Sigmoid colon (tissue), 6 donors: ENCODE measurements at regions not wholly inside any gene's neighbourhood (a gene's known extent, or its start where the extent isn't known, plus 50 kb on each side); places are given as distances from the start of the nearest gene placed in this dataset.

Experiments used
- DNase-seq: peaks from one replicate; pipeline ENCODE4 v3.0.0-alpha.2; 2019
- H3K27ac ChIP-seq, 4 donors: fragments of 200-600 bp; sonication (generic); one replicate each; pipeline ENCODE4 v1.5.1; 2016 to 2019; ENCODE audit warnings: mild to moderate bottlenecking in 1 of 4
- H3K27me3 ChIP-seq, 3 donors: fragments of 200-600 bp; sonication (generic); one replicate each; pipeline ENCODE4 v1.5.1; 2019; ENCODE audit warnings: mild to moderate bottlenecking in 1 of 3
- H3K36me3 ChIP-seq, 4 donors: fragments of 200-600 bp; sonication (generic); one replicate each; pipeline ENCODE4 v1.5.1; 2016 to 2019
- H3K4me1 ChIP-seq, 4 donors: fragments of 200-600 bp; sonication (generic); one replicate each; pipeline ENCODE4 v1.5.1; 2017 to 2019
- H3K4me3 ChIP-seq, 4 donors: fragments of 200-600 bp; sonication (generic); one replicate each; pipeline ENCODE4 v1.5.1; 2017 to 2019; ENCODE audit warnings: mild to moderate bottlenecking in 2 of 4, moderate library complexity in 1 of 4
- H3K9me3 ChIP-seq, 4 donors: fragments of 200-600 bp in 3 of 4; sonication (generic) in 3 of 4; one replicate each; pipeline versions ENCODE4 v1.5.1 to v1.6.1; 2013 to 2019
- CTCF ChIP-seq, 4 experiments: fragments of 450-650 bp in 3 of 4; fragments of 200-600 bp in 1 of 4; IDR thresholded peaks; one replicate each; pipeline ENCODE4 v1.5.1; 2016 to 2019; ENCODE audit warnings: antibody characterized with exemption in 4 of 4, mild to moderate bottlenecking in 3 of 4, moderate library complexity in 2 of 4
- EP300 ChIP-seq, 4 donors: sonication (generic); formaldehyde crosslinking; IDR thresholded peaks; one replicate each; pipeline ENCODE4 v1.6.1; 2017; ENCODE audit warnings: antibody characterized with exemption in 4 of 4
- POLR2A ChIP-seq, 2 donors: fragments of 450-650 bp; IDR thresholded peaks; one replicate each; pipeline ENCODE4 v1.6.1; 2016; ENCODE audit warnings: antibody characterized with exemption in 2 of 2, mild to moderate bottlenecking in 2 of 2, moderate library complexity in 2 of 2
- POLR2AphosphoS5 ChIP-seq, 4 donors: sonication (generic); formaldehyde crosslinking; IDR thresholded peaks; one replicate each; pipeline ENCODE4 v1.6.1; 2017; ENCODE audit warnings: antibody characterized with exemption in 4 of 4
- WGBS, 2 donors: extraction: QIAGEN DNeasy Blood & Tissue Kit; methylation state at CpG; one replicate each; pipeline ENCODE4 v1.1.7; 2013; 5-methylcytosine and 5-hydroxymethylcytosine counted together
- intact Hi-C: fragments of 100-400 bp; cut with DNase I; formaldehyde crosslinking; loops from one replicate; pipeline ENCODE4 v1.15.1; 2023
- donor health status: healthy with polysubstance abuse.
- donor health status: healthy.

GRCh38 chrX:26747877-26748276 is 531.9 kb downstream of the MAGEB5 start:
- no peak for DNase-seq
- no peaks in the 10 kb centered on the region for H3K27me3 ChIP-seq
- WGBS, 2 donors = 87 to 90% methylated on average over 12 of the region's 12 CpGs
- TF ChIP-seq CTCF (IDR thresholded peaks at IDR 0.05) = no peak
- TF ChIP-seq EP300 (IDR thresholded peaks at IDR 0.05) = no peak
- no peak for TF ChIP-seq POLR2AphosphoS5 (IDR thresholded peaks at IDR 0.05)
- no peak for TF ChIP-seq POLR2A (IDR thresholded peaks at IDR 0.05)
- no peak overlapping the region for H3K27ac ChIP-seq
- no peak overlapping the region for H3K4me3 ChIP-seq
- peaks cover 0 to 2% (median 0%) of the 10 kb centered on the region in 4 donors for H3K9me3 ChIP-seq
- intact Hi-C loops = no loop called here
- no peaks in the 10 kb centered on the region for H3K4me1 ChIP-seq
- H3K36me3 ChIP-seq = no peaks in the 10 kb centered on the region

- 90 to 91% methylated on average over 9 of the region's 9 CpGs for WGBS, 2 donors
- no peak overlapping the region for H3K4me3 ChIP-seq
- TF ChIP-seq EP300 (IDR thresholded peaks at IDR 0.05) (no peak), POLR2AphosphoS5 (IDR thresholded peaks at IDR 0.05) (no peak), POLR2A (IDR thresholded peaks at IDR 0.05) (no peak), CTCF (IDR thresholded peaks at IDR 0.05) (no peak)
Measured at GRCh38 chrX:26722666-26723428, 506.9 kb downstream of the MAGEB5 start.

GRCh38 chrX:26672571-26672970 is 456.6 kb downstream of the MAGEB5 start:
- H3K27me3 ChIP-seq = no peaks in the 10 kb centered on the region
- DNase-seq = no peak
- no peak for TF ChIP-seq POLR2AphosphoS5 (IDR thresholded peaks at IDR 0.05)
- no peak for TF ChIP-seq POLR2A (IDR thresholded peaks at IDR 0.05)
- no peak for TF ChIP-seq CTCF (IDR thresholded peaks at IDR 0.05)
- TF ChIP-seq EP300 (IDR thresholded peaks at IDR 0.05) = no peak
- H3K9me3 ChIP-seq = no peaks in the 10 kb centered on the region
- WGBS, 2 donors = 54 to 77% methylated on average over 3 of the region's 3 CpGs
- H3K36me3 ChIP-seq = no peaks in the 10 kb centered on the region
- intact Hi-C loops = no loop called here
- no peaks in the 10 kb centered on the region for H3K4me1 ChIP-seq
- H3K27ac ChIP-seq = no peak overlapping the region
- H3K4me3 ChIP-seq = no peak overlapping the region

More at GRCh38 chrX:26722666-26723428, 506.9 kb downstream of the MAGEB5 start:
- Histone ChIP-seq H3K9me3 (no peaks in the 10 kb centered on the region), H3K27ac (no peak overlapping the region), H3K4me1 (no peaks in the 10 kb centered on the region), H3K36me3 (no peaks in the 10 kb centered on the region), H3K27me3 (no peaks in the 10 kb centered on the region)
- DNase-seq = no peak
- intact Hi-C loops = no loop called here

GRCh38 chrX:26670521-26670920 is 454.6 kb downstream of the MAGEB5 start:
- no peak for DNase-seq

More at GRCh38 chrX:26670521-26670920, 454.6 kb downstream of the MAGEB5 start:
- H3K36me3 ChIP-seq = no peaks in the 10 kb centered on the region
- no peak for TF ChIP-seq POLR2A (IDR thresholded peaks at IDR 0.05)
- TF ChIP-seq EP300 (IDR thresholded peaks at IDR 0.05) = no peak
- TF ChIP-seq POLR2AphosphoS5 (IDR thresholded peaks at IDR 0.05) = no peak
- TF ChIP-seq CTCF (IDR thresholded peaks at IDR 0.05) = no peak
- no peak overlapping the region for H3K27ac ChIP-seq
- H3K27me3 ChIP-seq = no peaks in the 10 kb centered on the region
- intact Hi-C loops = no loop called here
- no peaks in the 10 kb centered on the region for H3K4me1 ChIP-seq
- H3K9me3 ChIP-seq = no peaks in the 10 kb centered on the region
- H3K4me3 ChIP-seq = no peak overlapping the region
- WGBS, 2 donors = 65 to 67% methylated on average over 1 of the region's 1 CpG
